NCI-H82 treated with DMSO at 0.1 percent for 48 hours (cell line): ENCODE measurements at regions not wholly inside any gene's neighbourhood (a gene's known extent, or its start where the extent isn't known, plus 50 kb on each side); places are given as distances from the start of the nearest gene placed in this dataset.

ENCODE experiments used
- DNase-seq: peaks from one replicate; lab custom pipeline; 2025; ENCODE audit not compliant: unreplicated experiment; lab: John Stamatoyannopoulos, UW

DNA sequence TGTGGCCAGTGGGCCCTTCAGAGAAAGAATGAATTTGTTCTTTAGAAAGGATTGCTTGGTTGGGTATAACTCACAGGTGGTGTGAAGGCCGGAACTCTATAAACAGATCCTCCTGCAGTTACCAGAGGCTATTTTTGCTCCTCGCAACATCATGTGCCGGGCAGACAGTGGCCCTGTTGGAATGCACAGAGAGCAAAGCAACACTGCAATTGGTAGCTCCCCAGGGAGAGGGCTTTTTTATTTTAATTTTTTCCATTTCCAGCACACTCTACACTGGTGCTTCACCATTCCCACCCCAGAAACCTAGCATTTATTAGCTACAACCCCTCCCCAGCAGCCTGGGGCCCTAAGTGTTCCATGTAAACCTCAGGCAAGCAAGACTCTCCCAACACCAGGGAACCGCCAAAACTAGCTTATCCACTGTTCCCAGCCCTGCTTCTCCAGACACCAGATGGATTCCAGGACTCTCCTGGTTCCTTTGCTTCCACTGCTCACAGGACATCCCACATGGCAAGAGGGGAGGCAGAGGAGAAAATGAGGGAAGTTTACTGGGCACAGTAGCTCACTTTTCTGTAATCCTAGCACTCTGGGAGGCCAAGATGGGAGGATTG lies 75.1 kb upstream of the TMEM164 start:
- no peak for DNase-seq

DNA sequence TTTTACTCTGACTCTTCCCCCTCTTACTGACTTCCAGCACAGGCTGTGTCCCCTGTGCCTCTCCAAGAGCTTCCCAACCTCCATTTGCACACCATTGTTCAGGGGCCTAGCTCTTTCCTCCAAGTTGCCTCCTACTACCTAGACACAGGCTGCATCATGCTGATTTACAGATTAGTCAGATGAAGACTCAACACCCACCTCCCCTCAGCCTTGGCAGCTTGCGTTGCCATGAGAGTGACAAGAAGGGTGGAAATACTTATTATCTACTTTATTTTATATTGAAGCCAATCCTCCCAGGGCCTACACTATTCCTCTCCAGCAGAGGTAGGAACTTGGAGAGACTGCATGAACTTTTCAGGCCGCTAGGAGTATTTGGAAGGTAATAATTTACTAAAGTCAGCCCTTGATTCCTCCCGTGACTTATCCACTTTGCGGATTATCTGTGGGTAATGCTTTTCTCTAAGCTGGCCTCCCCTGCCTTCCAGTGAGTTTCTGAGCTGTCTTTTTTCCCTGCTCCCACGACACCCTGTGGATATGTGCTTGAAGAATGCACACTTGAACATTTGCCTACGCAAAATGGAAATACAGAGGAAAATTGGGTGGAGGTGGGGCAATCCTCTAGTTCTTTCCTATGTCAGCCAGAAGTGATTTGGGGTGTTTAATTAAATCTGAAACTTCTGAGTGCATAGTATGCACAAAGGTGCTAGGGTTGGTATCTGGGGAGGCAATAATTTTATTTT lies 74.1 kb upstream of the TMEM164 start:
- peak; percentile 70 for DNase-seq

DNA sequence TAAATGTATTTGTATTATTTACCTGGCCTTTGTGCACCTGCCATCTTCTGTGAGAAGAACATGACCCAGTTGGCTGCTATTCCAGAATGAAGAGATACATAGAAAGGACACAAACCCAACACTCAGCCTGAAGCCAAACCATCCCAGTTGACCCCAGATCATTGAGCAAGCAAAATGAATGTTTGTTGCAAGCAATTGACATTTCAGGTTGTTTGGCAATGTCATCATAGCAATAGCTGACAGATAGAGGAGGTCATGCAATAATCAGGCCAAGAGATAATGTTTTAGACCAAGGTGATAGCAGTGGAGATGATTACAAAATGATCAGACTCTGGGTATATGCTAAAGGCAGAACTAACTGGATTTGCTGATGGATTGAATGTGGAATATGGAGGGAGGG lies 71.2 kb upstream of the TMEM164 start:
- DNase-seq, result no peak

DNA sequence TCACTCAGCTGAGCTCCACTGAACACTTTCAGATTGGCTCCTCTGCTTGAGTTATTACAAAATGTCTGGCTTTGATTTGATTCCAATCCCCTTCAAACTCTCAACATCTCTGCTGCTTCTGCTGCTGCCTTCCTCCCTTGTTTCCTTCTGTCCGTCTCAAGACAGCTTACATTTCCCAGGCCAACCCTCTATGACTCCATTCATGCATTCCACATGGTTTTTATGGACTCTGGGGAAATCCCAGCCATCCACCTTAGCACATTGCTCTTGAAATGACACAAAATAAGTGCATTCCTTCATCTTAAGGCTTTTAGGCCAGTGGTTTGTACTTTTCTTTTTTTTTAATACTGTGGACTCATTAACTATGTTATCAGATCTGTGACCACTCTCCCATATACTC lies 68.5 kb upstream of the TMEM164 start:
- DNase-seq, result no peak

DNA sequence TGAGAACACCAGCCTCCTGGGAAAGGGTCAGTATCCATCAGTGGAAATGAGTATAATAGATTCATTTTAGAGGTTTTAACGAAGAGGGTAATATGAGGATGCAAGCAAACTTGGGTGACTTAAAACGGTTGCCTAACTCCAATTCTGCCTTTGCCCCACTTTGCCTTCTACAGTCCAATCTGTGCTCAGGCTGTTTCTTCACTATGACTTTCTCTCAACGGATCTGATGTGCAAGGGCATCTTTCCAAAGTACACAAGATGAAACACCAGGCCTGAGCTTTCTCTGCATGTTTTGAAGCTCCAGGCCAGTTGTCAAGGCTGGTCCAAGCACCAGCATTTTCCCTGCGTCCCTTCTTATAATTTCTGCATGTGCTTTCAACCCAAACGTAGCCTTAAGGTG lies 68.0 kb upstream of the TMEM164 start:
- no peak for DNase-seq

DNA sequence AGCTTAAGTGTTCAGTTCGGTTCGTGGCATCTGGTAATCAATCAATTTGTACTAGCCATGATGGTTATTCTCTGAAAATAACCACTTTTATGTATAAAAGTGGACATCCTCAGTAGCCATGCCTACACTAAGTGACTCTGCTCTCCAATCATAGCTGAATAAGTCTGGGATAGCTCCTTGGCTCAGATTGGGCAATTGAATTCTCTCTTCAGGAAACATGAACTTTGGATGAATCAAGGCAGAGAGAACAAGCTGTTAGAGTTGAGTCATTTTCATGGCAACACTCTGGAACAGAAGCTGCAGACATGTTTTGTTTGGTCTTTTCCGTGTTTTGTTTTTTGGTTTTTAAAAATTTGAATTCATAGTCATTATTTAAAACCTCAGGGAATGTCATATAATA lies 66.8 kb upstream of the TMEM164 start:
- DNase-seq, result no peak

DNA sequence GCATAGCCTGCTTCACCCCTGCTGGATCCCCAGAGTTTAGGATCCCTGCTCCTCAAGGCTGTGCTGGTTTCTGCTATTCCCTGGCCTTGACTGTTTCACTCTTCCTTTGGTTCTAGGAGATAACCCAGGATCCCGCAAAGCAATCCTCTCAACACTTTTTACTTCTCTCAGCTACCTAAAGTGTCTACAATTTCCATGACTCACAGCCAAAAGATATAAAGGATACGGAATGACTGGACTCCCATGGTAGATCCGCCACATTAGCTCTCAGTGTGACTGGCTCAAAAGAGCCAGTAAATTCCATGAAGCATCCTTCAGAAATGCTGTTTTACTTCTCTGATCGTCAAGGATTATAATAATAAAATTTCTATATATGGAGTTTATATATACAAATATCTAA lies 66.3 kb upstream of the TMEM164 start:
- DNase-seq, result no peak

DNA sequence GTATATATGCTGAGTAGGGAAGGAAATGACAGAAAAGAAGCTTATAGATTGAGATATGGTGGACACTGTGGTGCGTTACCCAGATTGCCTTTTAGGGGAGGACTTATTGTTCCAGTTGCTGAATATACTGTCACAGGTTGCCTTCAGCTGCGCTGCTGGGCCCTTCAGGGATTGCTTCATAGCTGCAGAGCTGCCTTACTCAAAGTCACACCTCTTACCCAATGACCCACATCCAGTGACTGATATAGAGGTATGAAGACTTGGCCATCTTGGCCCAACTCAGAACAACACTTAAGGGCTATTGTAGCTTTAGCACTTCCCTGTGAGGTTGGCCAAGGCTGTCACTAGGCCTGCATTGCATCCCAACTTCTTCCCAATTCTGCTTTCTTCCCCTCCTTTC lies 63.4 kb upstream of the TMEM164 start:
- DNase-seq, result no peak

DNA sequence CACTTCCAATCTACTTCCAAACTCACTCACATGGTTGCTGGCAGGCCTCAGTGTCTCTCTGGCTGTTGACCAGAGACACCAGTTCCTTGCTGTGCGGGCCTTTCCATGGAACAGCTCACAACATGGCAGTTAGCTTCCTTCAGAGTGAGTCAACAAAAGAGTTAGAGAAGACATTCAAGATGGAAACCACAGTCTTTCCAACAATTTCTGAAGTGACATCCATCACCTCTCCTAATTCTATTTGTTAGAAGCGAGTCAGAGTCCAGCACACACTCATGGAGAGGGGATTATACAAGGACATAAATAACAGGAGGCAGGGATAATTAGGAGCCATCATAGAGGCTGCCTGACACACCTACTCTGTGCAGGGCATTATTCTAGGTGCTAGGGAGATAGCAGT lies 62.5 kb upstream of the TMEM164 start:
- DNase-seq, result peak; percentile 24

DNA sequence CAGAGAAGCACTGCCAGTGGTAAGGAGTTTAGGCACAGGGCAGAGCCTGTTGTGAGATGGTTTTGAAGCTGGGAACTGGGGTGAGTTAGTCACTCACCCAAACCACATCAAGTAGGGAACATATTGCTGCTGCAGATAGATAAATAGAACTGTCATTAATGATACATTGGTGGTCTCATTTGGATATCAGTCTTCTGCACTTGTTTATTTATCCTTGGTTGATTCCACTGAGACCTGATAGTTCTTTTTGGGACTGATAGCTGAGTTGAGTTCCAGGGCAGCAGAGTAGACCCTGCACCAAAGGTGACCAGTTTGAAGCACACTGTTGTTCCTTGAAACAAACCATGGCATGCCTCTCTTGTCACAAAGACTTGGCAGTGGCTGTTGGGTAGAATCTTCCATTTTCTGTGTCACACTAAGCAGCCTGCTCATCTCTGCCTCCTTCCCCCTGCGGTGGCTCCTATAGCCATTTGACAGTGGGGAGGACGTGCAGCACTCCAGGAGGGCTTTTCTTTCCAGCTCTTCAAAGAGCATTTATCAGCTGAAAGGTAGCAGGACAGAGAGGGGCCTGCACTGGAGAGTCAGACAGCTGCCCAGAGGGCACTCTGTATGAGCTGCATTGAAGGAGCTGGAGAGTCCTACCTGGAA lies 59.7 kb upstream of the TMEM164 start:
- no peak for DNase-seq

DNA sequence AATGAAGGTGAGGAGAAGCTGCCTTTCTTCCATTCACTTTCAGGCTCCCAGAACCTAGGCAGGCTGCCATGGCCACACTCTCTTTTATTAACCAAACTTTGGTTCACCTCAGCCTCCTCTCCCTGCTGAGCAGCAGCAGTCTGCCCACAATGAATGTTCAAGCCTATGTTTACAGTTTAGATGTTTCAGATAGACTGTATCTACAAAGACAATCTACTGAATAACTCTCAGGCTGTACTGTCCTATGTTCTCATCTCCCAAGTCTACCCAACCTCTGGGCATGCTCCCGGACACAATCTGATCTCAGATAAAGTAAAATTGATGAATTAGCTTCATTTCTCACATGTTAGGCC lies 59.2 kb upstream of the TMEM164 start:
- DNase-seq, result no peak

DNA sequence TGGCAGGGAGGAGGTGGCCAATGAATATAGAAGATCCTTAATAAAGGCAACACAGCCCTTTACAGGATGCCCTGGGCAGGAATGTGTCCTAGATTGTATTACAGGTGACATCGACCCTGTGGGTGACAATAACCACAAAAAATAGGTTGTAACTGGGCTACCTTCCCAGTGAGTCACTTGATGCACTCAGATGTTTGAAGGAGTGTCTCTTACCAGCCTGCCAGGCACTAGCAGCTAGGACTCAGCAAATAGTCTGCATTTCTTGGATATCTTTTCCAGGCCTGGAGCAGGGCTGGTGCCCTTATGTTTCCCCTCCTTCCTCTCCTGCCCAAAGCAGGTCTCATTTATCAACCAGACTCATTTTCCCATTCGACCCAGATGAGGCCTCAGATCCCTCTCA lies 50.9 kb upstream of the TMEM164 start:
- DNase-seq, result no peak

DNA sequence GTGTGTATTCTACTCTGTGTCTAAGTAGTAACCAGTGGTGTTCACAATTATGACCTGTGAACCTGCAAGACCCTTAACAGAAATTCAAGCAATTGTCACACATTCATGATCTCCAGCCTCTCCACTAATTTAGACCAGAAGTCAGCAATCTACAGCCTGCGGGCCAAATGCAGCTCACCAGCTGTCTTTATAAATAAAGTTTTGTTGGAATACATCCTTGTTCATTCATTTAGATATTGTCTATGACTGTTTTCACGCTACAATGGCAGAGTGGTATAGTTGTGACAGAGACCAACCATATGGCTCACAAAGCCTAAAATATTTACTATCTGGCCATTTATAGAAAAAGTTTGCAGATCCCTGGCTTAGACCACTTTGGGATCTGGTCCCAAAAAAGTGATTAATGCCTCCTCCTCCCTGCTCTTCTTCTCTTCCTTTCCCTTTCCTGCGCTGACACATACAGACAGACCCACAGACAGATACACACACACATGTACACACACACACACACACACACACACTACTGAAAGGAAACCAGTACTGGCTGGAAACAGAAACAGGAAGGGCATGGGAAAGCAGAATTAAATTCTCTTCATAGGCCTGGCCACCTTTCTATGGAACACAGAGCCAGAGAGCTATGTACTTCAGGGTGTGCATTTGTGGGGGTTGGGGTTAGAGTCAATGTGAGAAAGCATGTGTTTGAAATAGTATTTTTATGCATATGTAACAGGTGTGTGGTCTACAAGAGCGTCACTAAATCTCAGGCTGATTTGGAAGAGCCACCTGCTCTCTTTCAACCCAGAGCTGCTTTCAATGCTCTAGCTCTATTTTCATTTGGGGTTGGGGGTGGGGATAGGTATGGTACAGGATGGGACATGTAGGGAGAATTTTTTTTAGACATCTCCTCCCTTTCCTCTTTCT lies 49.7 kb upstream of the TMEM164 start:
- DNase-seq, result no peak
